Suprapubic skin (tissue), 4 donors: ENCODE measurements at regions not wholly inside any gene's neighbourhood (a gene's known extent, or its start where the extent isn't known, plus 50 kb on each side); places are given as distances from the start of the nearest gene placed in this dataset.

Experiments
- DNase-seq, 2 donors: peaks; one replicate each; pipeline ENCODE4 v3.0.0-alpha.2; 2019; ENCODE audit warnings: low spot score in 2 of 2
- H3K27ac ChIP-seq: fragments of 200-600 bp; sonication (generic); one replicate; pipeline ENCODE4 v1.5.1; 2019
- H3K27me3 ChIP-seq: fragments of 200-600 bp; sonication (generic); one replicate; pipeline ENCODE4 v1.5.1; 2019
- H3K36me3 ChIP-seq: fragments of 200-600 bp; sonication (generic); one replicate; pipeline ENCODE4 v1.5.1; 2019
- H3K4me1 ChIP-seq: fragments of 200-600 bp; sonication (generic); one replicate; pipeline ENCODE4 v1.5.1; 2019
- H3K4me3 ChIP-seq: fragments of 200-600 bp; sonication (generic); one replicate; pipeline ENCODE4 v1.5.1; 2019; ENCODE audit warnings: mild to moderate bottlenecking
- H3K9me3 ChIP-seq: fragments of 200-600 bp; sonication (generic); one replicate; pipeline ENCODE4 v1.5.1; 2019
- EP300 ChIP-seq: sonication (generic); formaldehyde crosslinking; IDR thresholded peaks from one replicate; pipeline ENCODE4 v1.6.1; 2017; ENCODE audit warnings: antibody characterized with exemption
- POLR2A ChIP-seq, 2 donors: fragments of 450-650 bp; IDR thresholded peaks; one replicate each; pipeline ENCODE4 v1.6.1; 2017; ENCODE audit warnings: antibody characterized with exemption in 2 of 2, mild to moderate bottlenecking in 2 of 2, moderate library complexity in 2 of 2
- POLR2AphosphoS5 ChIP-seq, 3 donors: sonication (generic); formaldehyde crosslinking; IDR thresholded peaks; one replicate each; pipeline ENCODE4 v1.6.1; 2017; ENCODE audit warnings: antibody characterized with exemption in 3 of 3
- WGBS: methylation state at CpG from one replicate; pipeline ENCODE4 v1.1.5; 2018; 5-methylcytosine and 5-hydroxymethylcytosine counted together
- TF ChIP-seq, protein P1 (sequence below), 2 donors: fragments of 200-600 bp in 1 of 2; fragments of 450-650 bp in 1 of 2; sonication (generic) in 1 of 2; IDR thresholded peaks; one replicate each; pipeline ENCODE4 v1.5.1; 2016 to 2019; ENCODE audit warnings: antibody characterized with exemption in 2 of 2, mild to moderate bottlenecking in 1 of 2, moderate library complexity in 1 of 2

GRCh38 chr1:96492236-96492635 is 229.3 kb upstream of the PTBP2 start:
- peaks cover 6% of the 10 kb centered on the region for H3K4me1 ChIP-seq
- 72% methylated on average over 4 of the region's 4 CpGs for WGBS
- no peak for TF ChIP-seq POLR2A (IDR thresholded peaks at IDR 0.05)
- TF ChIP-seq POLR2AphosphoS5 (IDR thresholded peaks at IDR 0.05) = no peak
- no peak for TF ChIP-seq EP300
- TF ChIP-seq, protein P1, sequence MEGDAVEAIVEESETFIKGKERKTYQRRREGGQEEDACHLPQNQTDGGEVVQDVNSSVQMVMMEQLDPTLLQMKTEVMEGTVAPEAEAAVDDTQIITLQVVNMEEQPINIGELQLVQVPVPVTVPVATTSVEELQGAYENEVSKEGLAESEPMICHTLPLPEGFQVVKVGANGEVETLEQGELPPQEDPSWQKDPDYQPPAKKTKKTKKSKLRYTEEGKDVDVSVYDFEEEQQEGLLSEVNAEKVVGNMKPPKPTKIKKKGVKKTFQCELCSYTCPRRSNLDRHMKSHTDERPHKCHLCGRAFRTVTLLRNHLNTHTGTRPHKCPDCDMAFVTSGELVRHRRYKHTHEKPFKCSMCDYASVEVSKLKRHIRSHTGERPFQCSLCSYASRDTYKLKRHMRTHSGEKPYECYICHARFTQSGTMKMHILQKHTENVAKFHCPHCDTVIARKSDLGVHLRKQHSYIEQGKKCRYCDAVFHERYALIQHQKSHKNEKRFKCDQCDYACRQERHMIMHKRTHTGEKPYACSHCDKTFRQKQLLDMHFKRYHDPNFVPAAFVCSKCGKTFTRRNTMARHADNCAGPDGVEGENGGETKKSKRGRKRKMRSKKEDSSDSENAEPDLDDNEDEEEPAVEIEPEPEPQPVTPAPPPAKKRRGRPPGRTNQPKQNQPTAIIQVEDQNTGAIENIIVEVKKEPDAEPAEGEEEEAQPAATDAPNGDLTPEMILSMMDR (IDR thresholded peaks at IDR 0.05) = no peak
- H3K9me3 ChIP-seq = no peaks in the 10 kb centered on the region
- no peak overlapping the region for H3K4me3 ChIP-seq
- H3K27ac ChIP-seq = no peak overlapping the region
- H3K36me3 ChIP-seq = no peaks in the 10 kb centered on the region
- DNase-seq = no peak
- no peaks in the 10 kb centered on the region for H3K27me3 ChIP-seq

DNA sequence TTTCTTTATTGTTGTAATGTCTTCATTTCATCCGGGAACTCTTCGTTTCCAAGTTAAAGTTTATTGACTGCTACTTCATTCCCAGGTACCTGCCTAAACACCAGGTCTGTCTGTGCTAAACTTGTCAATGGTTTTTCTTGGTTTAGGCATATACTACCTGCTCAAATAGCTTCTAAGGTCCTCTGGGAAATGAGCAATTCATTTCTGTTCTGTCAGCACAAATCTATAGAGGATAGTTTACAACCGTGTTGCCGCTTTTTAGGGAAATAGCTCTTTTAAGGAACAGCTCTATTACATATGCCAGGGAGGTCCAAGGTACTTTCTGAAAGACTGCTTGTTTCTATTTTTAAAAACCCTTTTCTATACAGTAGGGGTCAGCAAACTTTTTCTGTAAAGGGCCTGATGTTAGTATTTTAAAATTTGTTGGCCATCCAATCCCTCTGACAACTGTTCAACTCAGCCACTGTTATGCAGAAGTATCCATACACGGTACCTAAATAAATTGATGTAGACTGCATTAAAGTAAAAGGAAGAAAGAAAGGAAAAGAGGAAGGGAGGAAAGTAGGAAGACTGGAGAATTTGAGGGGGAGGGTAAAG is 222.7 kb upstream of the PTBP2 start:
- Histone ChIP-seq H3K27me3 (no peaks in the 10 kb centered on the region), H3K9me3 (no peaks in the 10 kb centered on the region), H3K36me3 (no peaks in the 10 kb centered on the region), H3K4me3 (no peak overlapping the region), H3K27ac (no peak overlapping the region), H3K4me1 (no peaks in the 10 kb centered on the region)
- no peak for DNase-seq
- no peak for TF ChIP-seq EP300
- TF ChIP-seq, protein P1 (IDR thresholded peaks at IDR 0.05) = no peak
- TF ChIP-seq POLR2AphosphoS5 (IDR thresholded peaks at IDR 0.05) = no peak
- TF ChIP-seq POLR2A (IDR thresholded peaks at IDR 0.05) = no peak
- 71% methylated on average over 5 of the region's 5 CpGs for WGBS

GRCh38 chr1:96508233-96508632 is 213.4 kb upstream of the PTBP2 start:
- Histone ChIP-seq H3K9me3 (no peaks in the 10 kb centered on the region), H3K27me3 (no peaks in the 10 kb centered on the region), H3K27ac (no peak overlapping the region), H3K4me1 (no peaks in the 10 kb centered on the region), H3K4me3 (no peak overlapping the region), H3K36me3 (no peaks in the 10 kb centered on the region)
- no peak for TF ChIP-seq POLR2A (IDR thresholded peaks at IDR 0.05)
- no peak for TF ChIP-seq EP300
- TF ChIP-seq, protein P1 (IDR thresholded peaks at IDR 0.05) = no peak
- TF ChIP-seq POLR2AphosphoS5 (IDR thresholded peaks at IDR 0.05) = no peak
- 82% methylated on average over 4 of the region's 4 CpGs for WGBS
- DNase-seq = no peak

DNA sequence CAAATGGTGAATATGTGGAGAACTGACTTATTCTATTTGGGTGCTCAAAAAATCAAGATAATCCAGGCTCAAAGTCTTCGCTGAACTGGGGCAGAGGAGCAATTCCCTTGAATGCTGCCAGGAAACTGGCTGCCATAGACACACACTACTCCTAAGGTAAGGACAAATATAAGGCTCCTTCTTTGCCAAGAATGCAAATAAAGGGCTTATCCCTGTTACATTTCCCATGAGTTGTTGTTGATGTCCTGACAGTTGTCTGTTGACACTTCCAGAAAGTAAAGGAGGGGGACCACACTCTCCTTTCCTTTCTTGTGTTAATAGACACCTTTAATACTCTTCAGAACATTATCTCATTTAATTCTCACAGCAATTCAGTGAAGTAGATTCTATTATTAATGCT is 212.2 kb upstream of the PTBP2 start:
- TF ChIP-seq POLR2AphosphoS5 (IDR thresholded peaks at IDR 0.05) (no peak), EP300 (no peak), POLR2A (IDR thresholded peaks at IDR 0.05) (no peak)
- TF ChIP-seq, protein P1 (IDR thresholded peaks at IDR 0.05) = no peak
- no peaks in the 10 kb centered on the region for H3K4me1 ChIP-seq
- 74% methylated on average over 1 of the region's 1 CpG for WGBS
- H3K27ac ChIP-seq = no peak overlapping the region
- no peaks in the 10 kb centered on the region for H3K27me3 ChIP-seq
- H3K4me3 ChIP-seq = no peak overlapping the region
- no peaks in the 10 kb centered on the region for H3K36me3 ChIP-seq
- H3K9me3 ChIP-seq = no peaks in the 10 kb centered on the region
- no peak for DNase-seq

GRCh38 chr1:96509951-96510350 is 211.6 kb upstream of the PTBP2 start:
- Histone ChIP-seq H3K27me3 (no peaks in the 10 kb centered on the region), H3K27ac (no peak overlapping the region), H3K4me3 (no peak overlapping the region), H3K4me1 (no peaks in the 10 kb centered on the region), H3K9me3 (no peaks in the 10 kb centered on the region), H3K36me3 (no peaks in the 10 kb centered on the region)
- no peak for DNase-seq
- TF ChIP-seq EP300 (no peak), POLR2AphosphoS5 (IDR thresholded peaks at IDR 0.05) (no peak), POLR2A (IDR thresholded peaks at IDR 0.05) (no peak)
- TF ChIP-seq, protein P1 (IDR thresholded peaks at IDR 0.05) = no peak
- 72% methylated on average over 2 of the region's 2 CpGs for WGBS
